Thyroid gland (tissue), 4 donors: ENCODE measurements at regions not wholly inside any gene's neighbourhood (a gene's known extent, or its start where the extent isn't known, plus 50 kb on each side); places are given as distances from the start of the nearest gene placed in this dataset.

Experiments used
- DNase-seq, 2 donors: peaks; one replicate each; pipeline ENCODE4 v3.0.0-alpha.2; 2019
- H3K27ac ChIP-seq, 3 donors: fragments of 200-600 bp; sonication (generic); 1 replicate in 2 of 3; 2 replicates in 1 of 3; pipeline ENCODE4 v1.5.1; 2016 to 2019; ENCODE audit warnings: mild to moderate bottlenecking in 1 of 3, moderate library complexity in 1 of 3
- H3K27me3 ChIP-seq: fragments of 200-600 bp; sonication (generic); one replicate; pipeline ENCODE4 v1.5.1; 2019
- H3K36me3 ChIP-seq, 2 donors: fragments of 200-600 bp; sonication (generic); one replicate each; pipeline ENCODE4 v1.5.1; 2016 to 2019
- H3K4me1 ChIP-seq, 2 donors: fragments of 200-600 bp; sonication (generic); one replicate each; pipeline ENCODE4 v1.5.1; 2017 to 2019
- H3K4me3 ChIP-seq, 3 donors: fragments of 200-600 bp; sonication (generic); replicated peaks in 1 of 3; 1 replicate in 2 of 3; 2 replicates in 1 of 3; pipeline ENCODE4 v1.5.1; 2016; ENCODE audit warnings: mild to moderate bottlenecking in 1 of 3
- H3K9me3 ChIP-seq: fragments of 200-600 bp; sonication (generic); one replicate; pipeline ENCODE4 v1.5.1; 2017
- POLR2A ChIP-seq, 2 donors: fragments of 450-650 bp; IDR thresholded peaks; one replicate each; pipeline ENCODE4 v1.6.1; 2017; ENCODE audit warnings: antibody characterized with exemption in 2 of 2, mild to moderate bottlenecking in 2 of 2, moderate library complexity in 1 of 2
- WGBS, 2 donors: methylation state at CpG; one replicate each; pipeline ENCODE4 v1.1.5; 2017; 5-methylcytosine and 5-hydroxymethylcytosine counted together
- intact Hi-C: fragments of 100-400 bp; cut with DNase I; formaldehyde crosslinking; loops from one replicate; pipeline ENCODE4 v1.15.1; 2023
- TF ChIP-seq, protein P1 (sequence below), 6 experiments: fragments of 200-600 bp in 3 of 6; fragments of 450-650 bp in 3 of 6; sonication (generic) in 3 of 6; IDR thresholded peaks; one replicate each; pipeline ENCODE4 v1.5.1; 2016 to 2019; ENCODE audit warnings: antibody characterized with exemption in 6 of 6, mild to moderate bottlenecking in 2 of 6, inconsistent platforms in 1 of 6, moderate library complexity in 1 of 6

DNA sequence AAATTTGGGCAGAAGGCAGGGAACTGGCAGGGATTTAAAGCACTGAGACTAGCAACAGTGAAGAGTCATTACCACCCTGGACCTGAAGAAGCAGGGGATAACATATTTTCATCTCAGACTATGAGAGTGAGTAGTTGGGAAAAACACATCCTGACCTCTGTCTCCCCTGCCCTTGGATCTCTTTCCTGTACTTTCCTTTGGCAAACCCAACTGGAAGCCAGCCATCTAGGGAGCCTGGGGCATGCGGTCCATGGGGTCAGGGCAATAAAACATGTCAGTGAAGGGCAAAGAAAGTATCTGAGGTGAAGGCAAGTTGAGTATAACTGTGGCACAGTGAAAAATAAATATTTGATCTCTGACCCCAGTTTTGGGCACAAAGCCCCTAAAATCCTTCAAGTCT lies 698.2 kb downstream of the DOK5 start:
- Histone ChIP-seq H3K36me3 (no peaks in the 10 kb centered on the region), H3K9me3 (no peaks in the 10 kb centered on the region), H3K4me1 (no peaks in the 10 kb centered on the region), H3K27me3 (no peaks in the 10 kb centered on the region), H3K4me3 (no peak overlapping the region), H3K27ac (no peak overlapping the region)
- no peak for DNase-seq
- 68 to 80% methylated on average over 1 of the region's 1 CpG for WGBS, 2 donors
- TF ChIP-seq, protein P1, sequence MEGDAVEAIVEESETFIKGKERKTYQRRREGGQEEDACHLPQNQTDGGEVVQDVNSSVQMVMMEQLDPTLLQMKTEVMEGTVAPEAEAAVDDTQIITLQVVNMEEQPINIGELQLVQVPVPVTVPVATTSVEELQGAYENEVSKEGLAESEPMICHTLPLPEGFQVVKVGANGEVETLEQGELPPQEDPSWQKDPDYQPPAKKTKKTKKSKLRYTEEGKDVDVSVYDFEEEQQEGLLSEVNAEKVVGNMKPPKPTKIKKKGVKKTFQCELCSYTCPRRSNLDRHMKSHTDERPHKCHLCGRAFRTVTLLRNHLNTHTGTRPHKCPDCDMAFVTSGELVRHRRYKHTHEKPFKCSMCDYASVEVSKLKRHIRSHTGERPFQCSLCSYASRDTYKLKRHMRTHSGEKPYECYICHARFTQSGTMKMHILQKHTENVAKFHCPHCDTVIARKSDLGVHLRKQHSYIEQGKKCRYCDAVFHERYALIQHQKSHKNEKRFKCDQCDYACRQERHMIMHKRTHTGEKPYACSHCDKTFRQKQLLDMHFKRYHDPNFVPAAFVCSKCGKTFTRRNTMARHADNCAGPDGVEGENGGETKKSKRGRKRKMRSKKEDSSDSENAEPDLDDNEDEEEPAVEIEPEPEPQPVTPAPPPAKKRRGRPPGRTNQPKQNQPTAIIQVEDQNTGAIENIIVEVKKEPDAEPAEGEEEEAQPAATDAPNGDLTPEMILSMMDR (IDR thresholded peaks at IDR 0.05) = no peak
- no peak for TF ChIP-seq POLR2A (IDR thresholded peaks at IDR 0.05)
- intact Hi-C loops = no loop called here

- Histone ChIP-seq H3K4me1 (no peaks in the 10 kb centered on the region), H3K27me3 (no peaks in the 10 kb centered on the region), H3K27ac (no peak overlapping the region), H3K9me3 (no peaks in the 10 kb centered on the region), H3K4me3 (no peak overlapping the region), H3K36me3 (no peaks in the 10 kb centered on the region)
- no peak for DNase-seq
- 82 to 87% methylated on average over 4 of the region's 4 CpGs for WGBS, 2 donors
- TF ChIP-seq, protein P1 (IDR thresholded peaks at IDR 0.05) = no peak
- TF ChIP-seq POLR2A (IDR thresholded peaks at IDR 0.05) = no peak
- intact Hi-C loops = no loop called here
These were observed 697.1 kb downstream of the DOK5 start for GRCh38 chr20:55172310-55173002.

DNA sequence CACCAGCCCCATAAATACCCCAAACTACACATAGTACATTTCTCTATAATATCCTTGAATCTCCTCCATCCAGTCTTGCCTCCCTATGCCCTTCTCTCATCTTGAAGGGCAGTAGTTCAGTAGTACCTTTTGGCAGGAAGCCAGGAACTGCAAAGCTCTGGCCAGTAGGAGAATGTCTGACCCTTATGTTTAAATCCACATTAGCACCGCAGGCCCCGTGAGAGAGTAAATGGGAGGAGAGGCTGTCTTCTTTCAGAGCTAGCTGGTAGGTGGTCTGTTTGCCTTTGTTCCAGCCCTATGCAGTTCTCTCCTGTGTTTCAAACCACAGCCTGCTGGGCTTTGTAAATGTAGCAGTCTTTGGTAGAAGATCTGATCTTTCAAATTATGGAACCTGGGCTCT lies 690.7 kb downstream of the DOK5 start:
- 14 to 22% methylated on average over 2 of the region's 2 CpGs for WGBS, 2 donors
- Histone ChIP-seq H3K27ac (no peak overlapping the region), H3K36me3 (no peaks in the 10 kb centered on the region), H3K4me3 (no peak overlapping the region), H3K9me3 (no peaks in the 10 kb centered on the region), H3K27me3 (no peaks in the 10 kb centered on the region), H3K4me1 (no peaks in the 10 kb centered on the region)
- intact Hi-C loops = no loop called here
- no peak for DNase-seq
- TF ChIP-seq, protein P1 (IDR thresholded peaks at IDR 0.05) = no peak
- no peak for TF ChIP-seq POLR2A (IDR thresholded peaks at IDR 0.05)

DNA sequence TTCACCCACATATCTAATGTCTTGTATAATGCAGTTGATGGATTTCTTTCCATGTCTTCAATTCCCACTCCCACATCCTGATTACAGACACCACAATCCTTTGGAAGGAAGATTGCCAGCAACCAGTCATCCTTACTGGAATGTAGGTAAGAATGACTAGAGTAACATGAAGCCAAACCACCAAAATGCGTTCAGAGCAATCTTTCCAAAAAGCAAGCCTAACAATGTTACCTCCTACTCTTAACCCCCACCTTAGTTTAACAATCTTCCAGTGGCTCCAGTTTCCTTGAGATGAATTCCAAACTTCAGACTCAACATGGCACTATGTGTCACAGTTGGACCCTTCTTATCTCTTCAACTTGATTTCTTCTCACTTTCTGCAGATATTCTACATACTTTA lies 685.6 kb downstream of the DOK5 start:
- no peak overlapping the region for H3K4me3 ChIP-seq
- TF ChIP-seq POLR2A (IDR thresholded peaks at IDR 0.05) = no peak
- TF ChIP-seq, protein P1 (IDR thresholded peaks at IDR 0.05) = no peak
- no peaks in the 10 kb centered on the region for H3K9me3 ChIP-seq
- 77 to 91% methylated on average over 1 of the region's 1 CpG for WGBS, 2 donors
- H3K4me1 ChIP-seq = no peaks in the 10 kb centered on the region
- DNase-seq = no peak
- no peaks in the 10 kb centered on the region for H3K36me3 ChIP-seq
- intact Hi-C loops = no loop called here
- no peak overlapping the region for H3K27ac ChIP-seq
- no peaks in the 10 kb centered on the region for H3K27me3 ChIP-seq

- Histone ChIP-seq H3K27me3 (no peaks in the 10 kb centered on the region), H3K4me3 (no peak overlapping the region), H3K36me3 (no peaks in the 10 kb centered on the region), H3K9me3 (no peaks in the 10 kb centered on the region), H3K4me1 (no peaks in the 10 kb centered on the region), H3K27ac (no peak overlapping the region)
- 57 to 61% methylated on average over 3 of the region's 3 CpGs for WGBS, 2 donors
- DNase-seq = no peak
- intact Hi-C loops = no loop called here
- TF ChIP-seq, protein P1 (IDR thresholded peaks at IDR 0.05) = no peak
- TF ChIP-seq POLR2A (IDR thresholded peaks at IDR 0.05) = no peak
These were observed 684.6 kb downstream of the DOK5 start for GRCh38 chr20:55160037-55160436.
